ENCODE measurements at regions not wholly inside any gene's neighbourhood (a gene's known extent, or its start where the extent isn't known, plus 50 kb on each side); places are given as distances from the start of the nearest gene placed in this dataset.
"Not testable (repeated sequence)": the region's sequence is repeated elsewhere in the genome, so short reads cannot be mapped to it uniquely, and the experiment has no call there.

GRCh38 chr10:121306159-121306673, 292.0 kb downstream of the FGFR2 start:
- no peak for DNase-seq (ENCODE audit: low spot score)

GRCh38 chr10:121307411-121307980, 290.7 kb downstream of the FGFR2 start:
- no peak for DNase-seq (ENCODE audit: low spot score)

GRCh38 chr10:121308020-121308419, 290.2 kb downstream of the FGFR2 start:
- DNase-seq (ENCODE audit: low spot score), result no peak

- no peak for DNase-seq (ENCODE audit: low spot score)
Measured at GRCh38 chr10:121309164-121309563, 289.1 kb downstream of the FGFR2 start.

GRCh38 chr10:121310151-121310711, 288.0 kb downstream of the FGFR2 start:
- no peak for DNase-seq (ENCODE audit: low spot score)

GRCh38 chr10:121311812-121312443, 286.3 kb downstream of the FGFR2 start:
- DNase-seq (ENCODE audit: low spot score), result no peak

- DNase-seq (ENCODE audit: low spot score), result no peak
Measured at GRCh38 chr10:121312587-121312986, 285.7 kb downstream of the FGFR2 start.

GRCh38 chr10:121313119-121313875, 284.9 kb downstream of the FGFR2 start:
- DNase-seq (ENCODE audit: low spot score), result no peak

- DNase-seq (ENCODE audit: low spot score), result no peak
Measured at GRCh38 chr10:121316432-121316831, 281.8 kb downstream of the FGFR2 start.

GRCh38 chr10:121317374-121317773, 280.9 kb downstream of the FGFR2 start:
- DNase-seq (ENCODE audit: low spot score), result no peak

GRCh38 chr10:121322046-121322445, 276.2 kb downstream of the FGFR2 start:
- no peak for DNase-seq (ENCODE audit: low spot score)

- DNase-seq (ENCODE audit: low spot score), result no peak
Measured at GRCh38 chr10:121322776-121323175, 275.5 kb downstream of the FGFR2 start.

GRCh38 chr10:121323443-121323842, 274.8 kb downstream of the FGFR2 start:
- DNase-seq (ENCODE audit: low spot score), result no peak

GRCh38 chr10:121324678-121325213, 273.5 kb downstream of the FGFR2 start:
- no peak for DNase-seq (ENCODE audit: low spot score)

- DNase-seq (ENCODE audit: low spot score), result no peak
Measured at GRCh38 chr10:121325490-121326231, 272.6 kb downstream of the FGFR2 start.

- no peak for DNase-seq (ENCODE audit: low spot score)
Measured at GRCh38 chr10:121326905-121327304, 271.3 kb downstream of the FGFR2 start.

- no peak for DNase-seq (ENCODE audit: low spot score)
Measured at GRCh38 chr10:121327727-121328126, 270.5 kb downstream of the FGFR2 start.

GRCh38 chr10:121329631-121330030, 268.6 kb downstream of the FGFR2 start:
- DNase-seq (ENCODE audit: low spot score), result not testable (repeated sequence)

- DNase-seq (ENCODE audit: low spot score), result no peak
Measured at GRCh38 chr10:121330563-121330962, 267.7 kb downstream of the FGFR2 start.

- DNase-seq (ENCODE audit: low spot score), result no peak
Measured at GRCh38 chr10:121332353-121332752, 265.9 kb downstream of the FGFR2 start.

GRCh38 chr10:121332829-121333765, 265.1 kb downstream of the FGFR2 start:
- no peak for DNase-seq (ENCODE audit: low spot score)
